Amniotic epithelial cell (primary cell): ENCODE measurements at regions not wholly inside any gene's neighbourhood (a gene's known extent, or its start where the extent isn't known, plus 50 kb on each side); places are given as distances from the start of the nearest gene placed in this dataset.

ENCODE experiments used
- DNase-seq: peaks from one replicate; pipeline ENCODE4 v3.0.0-alpha.2; 2010; ENCODE audit warnings: low read depth

DNA sequence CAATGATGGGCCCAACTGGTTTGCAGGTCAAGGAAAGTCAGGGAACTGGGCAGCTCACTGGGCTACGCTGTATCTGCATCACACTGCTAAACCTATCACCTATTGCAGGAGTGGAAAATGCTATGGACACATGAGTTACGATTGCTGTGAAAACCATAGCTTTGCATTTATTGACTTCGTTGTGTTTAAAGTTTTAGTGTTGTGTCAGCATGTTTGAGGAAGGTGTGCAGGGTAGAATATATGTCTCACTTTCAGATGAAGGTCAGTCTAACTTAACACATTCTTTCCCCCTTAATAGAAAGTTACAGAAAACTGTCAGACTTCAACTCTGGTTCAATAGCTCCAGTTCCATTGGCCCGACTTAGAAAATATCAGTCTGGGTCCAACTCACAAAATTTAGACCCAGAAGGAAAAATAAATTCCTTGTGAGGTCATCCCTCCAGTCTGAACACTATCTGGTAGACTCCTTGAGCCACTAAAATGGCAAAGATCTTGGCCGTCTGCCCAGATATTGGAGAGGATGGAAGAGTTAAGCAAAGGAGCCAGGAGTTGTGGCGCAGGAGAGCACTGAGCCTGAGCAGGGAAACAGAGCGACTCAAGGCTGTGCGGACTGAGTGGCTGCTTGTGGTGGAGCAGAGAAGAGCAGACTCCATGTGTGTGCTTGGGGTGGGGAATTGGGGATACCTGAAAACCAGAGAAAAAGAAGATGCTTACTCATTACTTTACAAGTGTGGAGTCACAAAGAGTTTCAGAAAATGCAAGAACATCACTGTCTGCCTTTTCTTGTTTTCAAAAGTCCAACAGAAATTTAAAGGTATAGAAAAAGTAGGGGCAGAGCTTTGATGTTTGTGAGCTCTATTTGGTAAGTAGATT lies 518.5 kb downstream of the FGF9 start:
- DNase-seq, result no peak

DNA sequence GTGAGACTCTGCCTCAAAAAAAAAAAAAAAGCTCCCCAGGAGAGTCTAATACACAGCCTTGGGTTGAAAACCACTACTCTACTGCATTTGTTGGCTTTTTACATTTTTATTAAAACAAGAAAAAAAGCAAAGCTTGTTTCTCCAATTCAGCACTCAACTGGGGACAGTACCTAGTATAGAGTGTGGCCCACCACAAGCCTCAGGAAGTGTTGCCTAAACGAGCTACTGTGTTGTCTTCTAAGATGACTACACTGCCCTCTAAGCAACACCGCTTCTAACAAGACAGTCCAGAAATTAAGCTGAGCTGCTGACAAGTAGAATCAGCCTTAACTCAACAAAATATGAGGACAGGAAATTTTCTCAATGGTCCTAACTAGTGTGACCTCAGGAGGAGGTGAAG lies 522.2 kb downstream of the FGF9 start:
- DNase-seq, result no peak

DNA sequence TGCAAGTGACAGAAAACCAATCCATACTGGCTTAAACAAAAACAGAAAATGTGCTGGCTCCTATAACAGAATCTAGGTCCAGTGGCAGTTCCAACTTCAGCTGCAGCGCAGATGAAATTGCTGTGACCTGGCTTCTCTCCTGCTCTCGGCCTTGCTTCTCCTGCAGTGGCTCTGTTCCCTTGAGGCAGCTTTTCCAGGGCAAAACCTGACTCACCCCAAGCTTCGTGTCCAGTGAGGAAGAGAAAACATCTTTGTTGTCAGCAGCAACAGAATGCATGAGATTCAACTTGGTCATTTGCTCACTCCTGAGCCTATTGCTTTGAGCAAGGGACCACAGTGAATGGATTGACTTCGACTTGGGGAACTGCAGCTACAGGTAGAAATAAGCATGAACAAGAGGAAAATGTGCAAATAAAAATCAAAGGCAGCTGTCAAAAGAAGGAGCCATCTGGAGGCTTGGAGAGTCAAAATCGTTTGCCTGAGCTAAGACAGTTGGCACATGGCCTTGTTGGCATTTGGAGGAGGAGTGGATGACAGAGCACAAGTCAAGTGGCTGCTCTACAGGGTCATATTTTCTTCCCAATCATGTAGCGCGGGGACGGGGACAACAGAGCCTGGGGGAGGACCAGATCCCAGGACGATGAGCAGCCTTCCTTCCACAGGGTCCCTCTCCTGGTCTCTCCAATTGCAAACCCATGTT lies 523.4 kb downstream of the FGF9 start:
- DNase-seq, result no peak

DNA sequence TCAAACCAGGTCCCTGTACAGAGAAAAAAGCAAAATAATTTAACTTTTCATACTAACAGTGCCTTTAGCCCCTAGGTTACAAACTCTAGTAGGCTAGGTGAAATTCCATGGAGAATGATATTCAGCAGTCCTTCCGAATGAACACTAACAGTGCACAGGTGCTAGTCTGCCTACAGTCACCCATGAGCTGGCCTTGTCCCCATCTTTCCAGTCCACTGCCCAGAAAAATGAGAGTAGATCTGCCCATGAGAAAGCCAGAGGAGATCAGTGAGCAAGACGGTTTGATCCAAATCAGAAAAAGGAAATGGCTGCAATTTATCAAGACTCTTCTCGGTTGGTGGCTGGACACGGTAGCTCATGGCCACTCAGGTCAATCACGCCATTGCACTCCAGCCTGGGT lies 524.9 kb downstream of the FGF9 start:
- DNase-seq, result no peak

DNA sequence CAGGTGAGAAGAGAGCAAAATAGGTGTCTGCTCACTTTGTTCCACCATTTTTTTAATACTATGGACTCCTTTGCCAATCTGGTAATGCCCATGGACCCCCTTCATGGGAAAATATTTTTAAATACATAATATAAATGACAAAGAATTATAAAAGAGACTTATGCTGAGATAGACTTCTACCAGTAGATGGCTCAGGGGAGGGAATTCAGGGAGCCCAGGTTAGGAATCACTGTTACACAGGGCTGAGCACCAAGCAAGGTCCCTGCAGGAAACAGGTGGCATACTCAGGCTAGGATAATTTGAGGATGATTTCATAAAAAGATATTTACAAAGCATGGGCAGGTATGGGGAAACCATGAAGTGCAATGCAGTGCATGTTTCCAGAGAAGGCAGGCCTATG lies 525.9 kb downstream of the FGF9 start:
- no peak for DNase-seq

DNA sequence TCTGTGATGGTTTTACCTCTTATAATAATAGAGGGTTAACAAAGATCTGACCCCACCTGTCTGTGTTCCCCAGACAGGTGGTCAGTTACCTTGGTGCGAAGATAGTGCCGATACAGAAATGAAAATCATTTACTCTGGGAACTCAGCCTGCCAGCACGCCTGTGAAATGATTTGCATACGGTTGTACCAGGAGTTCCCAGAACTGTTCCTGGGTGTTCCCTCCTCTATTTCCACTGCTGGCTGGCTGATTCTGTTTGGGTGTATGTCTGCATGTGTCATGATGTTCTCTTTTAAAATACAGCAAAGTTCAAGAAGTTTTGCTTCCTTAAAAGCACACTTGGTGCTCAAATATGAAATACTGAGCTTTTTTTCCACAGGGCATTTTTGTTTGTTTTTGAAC lies 527.1 kb downstream of the FGF9 start:
- DNase-seq, result no peak

DNA sequence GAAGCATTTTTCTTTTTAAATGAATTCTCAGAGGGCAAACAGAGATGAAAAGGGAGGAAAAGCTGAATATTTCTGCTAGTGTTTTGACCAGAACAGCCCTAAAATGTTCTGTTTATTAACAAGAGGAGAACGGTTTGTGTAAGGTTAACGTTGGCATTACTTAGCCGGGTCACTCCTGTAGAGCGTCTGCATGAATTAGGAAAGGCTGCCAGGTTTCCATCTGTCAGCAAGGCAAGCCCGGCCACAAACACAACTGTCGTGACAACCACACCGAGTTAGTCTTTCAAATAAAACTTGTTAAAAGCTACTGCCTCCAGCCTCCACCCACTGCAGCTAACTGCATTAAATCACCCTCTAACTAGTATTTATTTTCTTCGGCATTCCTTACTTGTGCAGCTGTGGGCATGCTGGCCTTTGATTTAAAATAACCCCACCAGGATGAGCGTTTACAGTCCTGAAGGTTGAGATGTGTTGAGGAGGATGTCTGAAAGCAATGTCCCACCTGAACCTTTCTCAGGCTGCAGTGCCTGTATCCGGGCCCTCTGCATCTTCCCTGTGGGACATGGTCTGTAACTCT lies 527.9 kb downstream of the FGF9 start:
- no peak for DNase-seq

DNA sequence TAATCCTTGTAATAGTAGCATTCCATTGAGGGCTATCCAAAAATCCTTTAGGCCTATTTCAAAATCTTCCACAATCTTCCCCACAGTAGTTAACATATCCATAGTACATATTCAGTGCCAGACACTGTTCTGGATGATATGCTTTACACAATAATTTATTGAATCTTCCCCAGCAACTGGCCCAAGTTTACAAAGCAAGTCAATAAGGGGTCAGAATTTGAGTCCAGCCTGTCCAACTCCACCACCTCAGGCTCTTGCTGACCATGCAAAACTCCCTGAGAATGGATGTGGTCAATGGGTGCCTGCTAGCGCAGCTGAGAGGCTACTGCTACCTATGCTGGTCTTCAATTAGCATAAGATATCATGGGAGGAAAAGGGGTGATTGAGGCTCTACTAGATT lies 529.6 kb downstream of the FGF9 start:
- DNase-seq, result no peak

DNA sequence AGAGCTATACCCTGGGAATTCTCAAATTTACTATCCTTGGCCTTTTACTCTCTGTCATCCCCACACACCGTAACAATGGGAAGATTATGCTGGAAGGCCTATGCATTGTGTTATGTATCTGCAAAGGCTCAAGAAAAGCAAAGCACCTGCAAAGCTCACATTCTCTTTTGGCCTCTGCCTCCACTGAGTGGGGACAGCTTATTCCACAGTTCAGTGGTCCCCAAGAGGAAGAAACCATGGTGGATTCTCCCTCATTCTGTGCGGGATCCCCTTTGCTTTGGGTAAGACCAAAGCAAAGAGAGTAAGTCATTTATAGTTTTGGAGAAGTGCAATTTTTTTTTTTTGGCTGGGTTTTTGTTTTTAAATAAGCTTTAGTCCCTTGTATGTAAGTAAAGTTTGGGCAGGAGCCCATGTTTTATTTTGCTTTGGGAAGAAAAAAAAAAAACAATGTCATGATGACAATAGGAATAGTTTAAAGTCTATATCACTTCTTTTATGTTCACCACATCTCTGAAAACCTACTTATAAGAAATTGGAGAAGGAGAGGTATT lies 530.6 kb downstream of the FGF9 start:
- DNase-seq, result no peak

DNA sequence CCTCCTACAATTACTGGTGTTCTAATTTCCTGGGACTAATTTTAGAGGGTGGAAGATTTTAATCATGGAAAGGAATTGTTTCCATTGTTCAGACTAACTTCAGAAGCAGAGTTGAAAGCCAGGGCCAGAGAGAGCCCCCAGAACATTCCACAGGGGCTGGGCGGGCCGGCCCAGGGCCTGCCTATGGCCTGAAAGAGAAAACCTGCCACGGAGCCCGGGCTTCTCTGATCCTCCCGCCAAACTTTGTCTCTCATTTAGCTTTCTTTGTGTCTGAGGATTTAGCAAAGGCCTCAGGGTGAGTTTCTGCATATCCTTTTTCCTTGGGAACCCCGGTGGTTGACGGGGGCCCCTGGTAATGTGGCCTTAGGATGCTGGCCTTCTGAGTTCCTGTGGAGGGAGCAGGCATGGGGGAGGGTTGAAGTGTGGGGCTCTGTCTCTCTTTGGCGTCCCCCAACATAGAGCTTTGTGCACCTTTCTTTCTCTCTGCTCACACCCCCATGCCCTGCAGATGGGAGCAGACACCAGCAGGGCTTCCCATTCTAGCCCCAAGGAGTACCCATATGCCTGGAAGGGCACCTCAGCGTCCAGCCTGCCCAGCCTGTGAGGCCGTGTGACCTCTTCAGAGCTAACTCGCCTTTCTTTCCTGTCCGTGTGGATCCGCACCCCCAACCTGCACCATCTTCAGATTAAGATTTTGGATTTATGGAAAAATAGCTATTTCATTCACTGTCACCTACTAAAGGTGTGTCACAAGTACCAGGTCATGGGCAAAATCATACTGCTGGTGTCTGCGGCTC lies 539.5 kb downstream of the FGF9 start:
- no peak for DNase-seq

DNA sequence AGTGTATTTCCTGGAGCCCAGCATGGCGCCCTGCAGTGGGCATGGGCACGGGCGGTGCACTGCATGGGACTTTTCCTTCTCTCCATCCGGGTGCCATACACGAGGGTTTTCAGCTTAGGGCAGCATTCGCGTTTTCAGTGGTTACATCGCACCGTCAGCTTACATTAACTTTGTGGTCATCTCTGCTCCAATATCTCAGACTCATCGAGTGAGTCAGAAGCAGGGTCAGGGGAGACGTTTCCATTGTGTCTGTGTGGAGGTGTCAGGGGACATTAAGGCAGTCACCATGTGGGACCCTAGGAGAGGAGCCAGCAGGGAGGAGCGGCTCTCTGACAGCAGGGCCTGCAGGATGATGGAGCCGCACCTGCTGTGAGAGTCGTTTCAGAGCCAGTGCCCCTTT lies 541.0 kb downstream of the FGF9 start:
- no peak for DNase-seq

DNA sequence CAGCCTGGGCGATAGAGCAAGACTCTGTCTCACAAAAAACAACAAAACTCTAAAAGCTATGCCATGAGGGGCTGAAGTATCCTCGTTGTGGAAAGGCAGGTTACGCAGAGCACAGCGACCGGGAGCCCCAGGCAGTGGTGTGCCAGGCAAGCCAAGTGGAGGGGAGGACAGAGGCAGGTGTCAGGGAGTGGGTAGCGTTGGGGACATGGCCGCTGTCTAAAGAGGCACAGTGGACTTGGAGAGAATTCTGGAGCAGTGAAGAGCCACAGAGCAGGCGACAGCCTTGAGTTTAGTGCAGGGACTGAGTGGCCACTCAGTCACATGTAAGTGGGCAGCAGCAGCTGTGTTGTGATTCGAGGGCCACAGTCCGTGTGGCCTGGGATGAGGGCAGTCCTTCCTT lies 541.7 kb downstream of the FGF9 start:
- DNase-seq, result no peak

DNA sequence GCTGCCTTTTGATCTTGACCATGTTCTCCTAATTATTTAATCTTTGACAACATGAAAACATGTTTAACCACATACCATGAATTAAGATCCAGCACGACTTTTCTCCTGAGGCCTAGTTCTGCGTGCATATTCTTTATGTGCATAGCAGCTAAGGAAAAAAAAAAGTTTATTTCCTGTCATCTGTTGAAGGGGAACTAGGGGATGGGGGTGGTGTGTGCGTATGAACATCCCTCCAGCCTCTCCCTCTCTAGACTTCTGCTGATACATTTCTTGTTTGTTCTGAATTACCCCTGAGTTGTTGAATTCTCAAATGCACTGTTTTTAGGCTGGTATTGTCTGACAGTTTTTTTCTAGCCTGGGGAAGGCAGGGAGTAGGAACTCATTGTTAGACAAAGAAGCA lies 543.3 kb downstream of the FGF9 start:
- DNase-seq, result no peak

DNA sequence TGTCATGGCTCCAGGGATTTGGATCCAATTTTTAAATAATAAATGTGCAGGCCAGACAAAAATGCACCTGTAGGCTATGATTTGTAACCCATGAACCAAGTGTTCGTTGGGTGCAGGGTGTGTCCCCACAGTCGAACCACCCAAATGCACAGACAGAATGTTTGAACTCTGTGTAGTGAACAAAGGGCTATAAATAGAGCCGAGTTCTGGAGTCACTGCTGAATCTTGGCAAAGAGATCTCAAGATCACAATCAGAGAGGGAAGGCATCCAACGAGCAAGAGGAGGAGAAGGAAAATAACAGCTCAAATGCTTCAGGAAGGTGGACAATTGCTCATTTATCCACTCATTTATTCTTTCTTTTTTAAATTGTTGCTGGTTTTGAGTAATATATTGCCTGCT lies 547.9 kb downstream of the FGF9 start:
- DNase-seq, result no peak

DNA sequence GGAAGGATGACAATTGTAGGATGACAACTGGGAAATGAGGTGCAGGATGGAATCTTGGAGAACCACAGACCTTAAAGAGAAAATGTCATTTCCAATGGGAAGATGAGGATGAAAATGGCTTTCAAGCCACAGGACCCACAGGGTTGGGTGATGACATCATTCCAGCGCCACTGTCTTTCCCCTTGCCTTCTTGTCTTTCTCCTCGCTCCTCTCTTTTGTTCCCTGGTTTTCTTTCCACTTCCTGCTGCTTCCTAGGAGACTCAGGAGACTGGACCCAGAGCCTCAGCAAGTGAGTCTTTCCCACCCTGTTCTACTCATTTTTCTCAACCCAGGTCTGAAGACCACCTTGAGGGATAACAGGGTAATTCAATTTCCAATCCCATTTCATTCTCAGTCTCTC lies 548.8 kb downstream of the FGF9 start:
- no peak for DNase-seq

DNA sequence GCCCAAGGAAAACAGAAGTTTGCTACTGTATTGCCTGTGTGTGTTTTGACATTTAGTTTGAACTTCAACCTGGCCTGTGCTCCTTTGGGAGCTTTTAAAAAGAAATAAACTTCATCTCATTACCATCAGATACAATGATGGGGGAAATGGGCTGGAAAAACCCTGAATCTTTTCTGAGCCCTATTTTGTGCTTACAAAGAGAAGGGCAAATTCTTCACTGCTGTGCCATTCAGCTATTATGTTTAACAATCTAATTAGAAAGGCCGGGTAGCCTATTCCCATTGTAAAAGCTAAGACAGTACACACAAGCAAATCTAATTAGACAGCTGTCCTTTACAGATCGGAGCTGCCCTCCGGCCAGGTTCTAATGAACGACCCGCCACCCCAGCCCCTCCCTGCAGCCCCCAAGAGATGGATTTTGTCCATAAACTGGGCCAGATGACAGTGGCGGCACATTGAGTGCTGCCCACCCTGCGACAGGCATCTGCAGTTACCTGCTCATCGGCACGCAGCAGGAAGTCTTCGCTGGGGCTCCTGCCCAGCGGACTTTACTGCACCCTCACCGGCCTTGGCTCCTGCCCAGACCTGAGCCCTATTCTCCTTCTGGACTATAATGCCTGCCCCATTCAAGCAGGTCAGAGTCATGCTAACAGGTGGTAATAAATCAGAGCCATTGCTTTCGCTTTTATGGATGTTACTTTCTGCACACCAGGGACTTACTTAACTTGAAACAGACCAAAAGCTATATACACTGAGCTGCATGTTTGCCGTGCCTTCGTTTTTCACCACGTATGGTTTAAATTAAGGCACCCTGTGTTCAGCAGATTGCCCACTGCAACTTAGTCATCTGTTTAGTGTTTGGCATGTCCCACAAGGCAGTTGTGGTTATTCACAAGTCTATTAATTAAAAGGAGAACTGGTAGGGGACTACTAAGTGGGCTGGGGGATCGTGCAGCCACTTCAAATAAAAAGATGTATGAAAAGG lies 549.6 kb downstream of the FGF9 start:
- no peak for DNase-seq

DNA sequence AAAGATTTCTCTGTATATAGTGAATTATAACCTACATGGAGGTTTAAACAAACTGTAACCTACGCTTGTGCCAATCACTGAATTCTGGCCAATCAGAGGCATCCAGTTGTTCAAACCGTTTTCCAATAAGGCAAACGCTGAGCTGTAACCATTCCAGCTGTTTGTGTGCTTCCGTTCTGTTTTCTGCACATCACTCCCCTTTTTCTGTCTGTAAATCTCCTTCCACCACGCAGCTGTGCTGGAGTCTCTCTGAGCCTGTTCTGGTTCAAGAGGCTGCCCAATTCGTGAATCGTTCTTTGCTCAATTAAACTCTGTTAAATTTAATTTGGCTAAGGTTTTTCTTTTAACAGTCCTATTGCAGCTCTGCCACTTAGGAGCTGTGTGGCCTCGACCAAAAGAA lies 552.5 kb downstream of the FGF9 start:
- no peak for DNase-seq

DNA sequence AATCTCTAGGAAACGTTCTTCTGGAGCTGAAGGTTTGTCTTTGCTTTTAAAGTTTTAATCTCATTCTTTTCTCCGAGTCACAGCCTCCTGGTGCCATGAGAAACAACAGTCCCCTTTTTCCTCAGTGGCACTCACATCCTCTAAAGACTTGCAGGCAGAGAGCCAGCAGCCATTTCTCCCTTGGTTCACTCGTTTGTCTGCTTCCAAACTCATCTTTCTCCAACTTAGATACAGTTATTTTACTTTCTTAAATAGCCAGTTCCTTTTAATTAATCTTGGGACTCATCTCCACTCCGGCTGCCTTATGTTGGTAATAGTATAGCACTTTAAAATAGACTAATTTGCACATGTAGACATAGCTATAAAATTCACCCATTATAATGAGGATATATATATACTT lies 555.2 kb downstream of the FGF9 start:
- DNase-seq, result no peak

DNA sequence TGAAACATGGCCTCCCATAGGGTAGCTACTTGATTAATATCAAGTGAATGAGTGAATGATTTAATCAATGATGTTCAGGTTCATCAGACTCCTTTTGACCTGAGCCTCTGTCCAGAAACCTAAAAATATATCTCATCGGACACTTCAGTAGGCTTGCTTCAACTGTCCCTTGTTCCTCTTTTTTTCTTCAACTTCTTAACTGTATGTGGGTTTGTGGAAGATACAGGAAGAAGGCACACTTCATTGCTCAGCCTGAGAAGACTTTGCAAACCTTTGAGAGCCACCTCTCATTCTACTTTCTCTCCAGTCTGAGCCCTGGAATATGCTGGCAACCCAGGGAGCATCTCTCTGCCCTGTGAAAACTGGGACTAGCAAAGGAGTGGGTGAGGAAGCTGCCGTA lies 557.0 kb downstream of the FGF9 start:
- DNase-seq, result no peak

DNA sequence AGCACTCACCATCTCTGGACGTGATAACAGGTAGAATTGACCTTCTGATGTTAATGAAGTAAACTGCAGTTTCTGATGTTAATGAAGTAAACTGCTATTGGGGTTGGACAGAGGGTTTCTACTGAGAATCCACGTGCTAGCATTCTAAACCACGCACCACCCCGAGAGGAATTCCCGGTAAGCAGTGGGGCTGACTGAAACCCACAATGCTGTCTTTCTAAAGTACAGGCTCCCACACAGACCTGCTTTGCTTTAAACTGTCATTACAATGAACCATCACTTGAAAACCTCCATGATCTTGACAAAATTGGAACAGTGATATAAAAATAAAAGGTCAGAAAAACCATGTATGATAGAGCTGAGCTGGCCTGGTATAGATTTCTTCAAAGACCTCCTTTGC lies 559.0 kb downstream of the FGF9 start:
- DNase-seq, result no peak

DNA sequence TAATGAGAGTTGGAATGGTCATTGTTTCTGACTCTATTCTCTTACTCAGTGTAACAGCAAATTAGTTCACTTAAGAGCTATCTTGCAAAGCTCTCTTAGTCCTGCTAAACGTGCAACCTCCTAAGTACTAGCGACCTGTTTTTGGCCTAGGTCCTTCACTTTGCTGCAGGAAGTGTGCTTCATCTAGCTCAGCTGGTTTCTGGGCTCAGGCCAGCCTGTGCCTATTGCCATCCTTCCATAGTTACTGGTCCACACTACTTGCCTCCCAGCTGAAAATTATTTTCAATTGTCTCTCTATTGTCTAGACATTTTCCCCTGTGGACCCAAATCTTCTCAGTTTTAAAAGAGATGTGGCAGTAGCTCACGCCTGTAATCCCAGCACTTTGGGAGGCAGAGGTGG lies 561.3 kb downstream of the FGF9 start:
- DNase-seq, result no peak
